Fibroblast of upper back skin (primary cell): ENCODE measurements at regions not wholly inside any gene's neighbourhood (a gene's known extent, or its start where the extent isn't known, plus 50 kb on each side); places are given as distances from the start of the nearest gene placed in this dataset.
"Not testable (repeated sequence)": the region's sequence is repeated elsewhere in the genome, so short reads cannot be mapped to it uniquely, and the experiment has no call there.

Experiments used
- DNase-seq: peaks from one replicate; pipeline ENCODE4 v3.0.0-alpha.2; 2013

- no peak for DNase-seq
Observed at GRCh38 chr15:77877869-77878577, 199.5 kb downstream of the TBC1D2B start.

- DNase-seq: not testable (repeated sequence)
Observed at GRCh38 chr15:77876107-77876820, 201.2 kb downstream of the TBC1D2B start.

DNA sequence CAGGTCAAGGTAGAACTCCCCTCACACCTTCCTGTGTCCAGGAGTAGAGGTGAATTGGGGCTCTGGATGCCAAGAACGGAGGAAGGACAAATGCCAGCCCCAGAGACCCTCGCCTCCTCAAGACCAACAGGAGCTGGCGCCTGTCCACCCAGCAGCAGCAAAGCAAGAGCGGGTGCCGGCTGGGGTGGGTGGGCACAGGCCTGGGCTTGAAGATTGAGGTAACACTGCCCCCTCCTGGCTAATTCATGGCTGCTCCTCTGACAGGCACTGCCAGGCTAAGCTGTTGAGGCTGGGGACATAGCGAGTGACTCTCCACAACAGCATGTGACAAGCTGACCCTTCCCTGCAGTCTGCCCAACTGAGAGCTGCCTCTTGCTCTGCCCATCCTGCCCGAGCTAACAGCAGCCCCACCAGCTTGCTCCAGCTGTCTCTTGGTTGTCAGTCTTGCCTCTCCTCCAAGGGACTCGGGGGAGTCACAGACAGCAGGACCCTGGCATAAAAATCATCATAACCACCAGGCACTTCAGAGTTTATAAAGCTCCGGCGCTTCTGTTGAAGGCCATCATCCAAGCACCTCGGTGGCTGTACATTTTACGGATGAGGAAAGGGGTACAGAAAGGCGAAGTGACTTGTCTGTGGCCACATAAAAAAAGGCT lies 202.3 kb downstream of the TBC1D2B start:
- DNase-seq: peak; percentile 29

- DNase-seq: no peak
Observed at GRCh38 chr15:77874063-77874462, 203.4 kb downstream of the TBC1D2B start.

- DNase-seq: not testable (repeated sequence)
Observed at GRCh38 chr15:77872521-77873425, 204.7 kb downstream of the TBC1D2B start.

DNA sequence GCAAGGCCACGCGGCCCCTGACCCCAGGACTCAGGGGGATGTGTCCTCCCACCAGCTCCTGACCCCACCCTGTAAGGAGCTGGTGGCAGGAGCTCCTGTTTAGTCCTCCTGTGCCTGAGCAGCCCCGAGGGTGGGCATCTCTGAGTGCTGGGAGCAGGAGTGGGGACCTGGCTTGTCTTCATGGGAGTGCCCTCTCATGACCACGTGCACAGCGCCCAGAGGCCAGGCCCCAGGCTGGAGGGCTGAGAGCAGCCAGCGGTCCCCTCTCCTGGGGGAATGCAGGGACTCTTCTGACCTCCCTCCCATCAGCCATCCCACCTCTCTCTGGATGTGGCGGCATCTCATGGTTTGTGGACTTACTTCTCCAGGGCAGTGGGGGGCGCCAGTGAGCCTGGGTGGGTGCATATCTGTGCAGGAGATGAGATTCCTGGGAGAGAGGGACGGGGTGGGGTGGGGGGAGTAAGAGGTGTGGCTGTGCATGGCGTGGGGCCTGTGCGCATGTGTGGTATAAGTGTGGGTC lies 205.6 kb downstream of the TBC1D2B start:
- DNase-seq: no peak

- peak; percentile 50 for DNase-seq
Observed at GRCh38 chr15:77870195-77871065, 207.1 kb downstream of the TBC1D2B start.

DNA sequence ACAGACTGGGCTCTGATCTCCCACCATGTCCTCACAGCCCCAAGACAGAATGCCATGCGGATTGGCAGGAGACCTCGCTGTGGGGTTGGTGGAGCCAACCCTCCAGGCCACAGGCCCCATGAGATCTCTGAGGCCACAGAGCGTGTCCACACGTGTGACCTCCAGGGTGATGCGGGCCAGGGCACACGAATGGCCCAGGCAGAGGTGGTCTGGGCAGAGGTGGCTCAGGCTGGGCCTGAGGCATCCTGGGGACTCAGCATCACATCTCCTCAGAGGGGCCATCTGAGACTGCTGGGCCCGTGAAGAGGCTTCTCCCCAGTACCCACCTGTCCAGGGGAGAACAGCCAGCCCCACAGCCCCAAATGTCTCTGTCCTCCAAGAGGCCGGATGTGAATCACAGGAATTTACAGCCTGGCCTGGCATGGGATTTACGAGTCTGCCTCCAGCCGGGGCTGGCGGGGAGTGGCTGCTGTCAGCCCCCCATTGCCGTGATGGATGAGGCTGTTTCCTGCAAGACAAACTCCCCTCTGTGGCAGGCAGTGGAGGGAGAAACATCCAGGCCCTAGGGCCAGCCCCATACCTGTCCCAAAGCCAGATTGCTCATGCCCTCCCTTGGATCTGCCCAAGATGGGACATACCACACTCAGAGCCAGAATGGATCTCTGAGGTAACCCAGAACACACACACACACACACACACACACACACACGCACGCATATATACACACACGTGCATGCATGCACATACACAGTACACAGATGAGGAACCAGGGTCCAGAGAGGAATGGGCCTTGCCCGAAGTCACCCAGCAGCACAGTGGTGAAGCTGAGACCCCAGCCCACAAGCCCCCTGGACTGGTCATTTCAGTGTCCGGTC lies 208.3 kb downstream of the TBC1D2B start:
- peak; percentile 38 for DNase-seq

DNA sequence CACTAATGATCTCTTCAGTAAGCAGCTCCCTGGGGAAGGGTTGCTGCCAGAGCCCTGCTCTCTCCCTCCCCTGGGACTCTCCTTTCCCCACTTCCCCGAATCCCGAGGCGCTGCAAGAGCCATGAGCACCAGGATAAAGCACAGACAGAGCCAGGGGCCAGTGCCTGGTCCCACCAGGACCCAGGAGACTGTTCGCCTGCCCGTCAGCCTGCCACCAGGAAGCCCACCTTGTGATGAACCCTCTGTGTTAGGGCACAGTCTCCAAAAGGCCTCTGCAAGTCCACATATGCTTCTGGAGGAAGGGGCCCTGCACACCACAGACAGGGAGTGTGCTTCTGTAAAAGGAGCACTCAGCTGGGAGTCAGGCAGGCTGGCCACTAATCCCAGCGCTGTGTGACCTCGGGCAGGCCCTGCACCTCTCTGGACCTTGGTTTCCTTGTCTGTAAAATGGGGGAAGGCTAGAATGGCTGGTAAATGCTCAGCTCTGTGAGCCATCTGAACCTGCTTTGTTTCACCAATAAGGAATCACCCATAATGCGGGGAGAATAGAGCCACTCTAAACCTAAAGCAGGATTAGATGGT lies 209.4 kb downstream of the TBC1D2B start:
- not testable (repeated sequence) for DNase-seq

DNA sequence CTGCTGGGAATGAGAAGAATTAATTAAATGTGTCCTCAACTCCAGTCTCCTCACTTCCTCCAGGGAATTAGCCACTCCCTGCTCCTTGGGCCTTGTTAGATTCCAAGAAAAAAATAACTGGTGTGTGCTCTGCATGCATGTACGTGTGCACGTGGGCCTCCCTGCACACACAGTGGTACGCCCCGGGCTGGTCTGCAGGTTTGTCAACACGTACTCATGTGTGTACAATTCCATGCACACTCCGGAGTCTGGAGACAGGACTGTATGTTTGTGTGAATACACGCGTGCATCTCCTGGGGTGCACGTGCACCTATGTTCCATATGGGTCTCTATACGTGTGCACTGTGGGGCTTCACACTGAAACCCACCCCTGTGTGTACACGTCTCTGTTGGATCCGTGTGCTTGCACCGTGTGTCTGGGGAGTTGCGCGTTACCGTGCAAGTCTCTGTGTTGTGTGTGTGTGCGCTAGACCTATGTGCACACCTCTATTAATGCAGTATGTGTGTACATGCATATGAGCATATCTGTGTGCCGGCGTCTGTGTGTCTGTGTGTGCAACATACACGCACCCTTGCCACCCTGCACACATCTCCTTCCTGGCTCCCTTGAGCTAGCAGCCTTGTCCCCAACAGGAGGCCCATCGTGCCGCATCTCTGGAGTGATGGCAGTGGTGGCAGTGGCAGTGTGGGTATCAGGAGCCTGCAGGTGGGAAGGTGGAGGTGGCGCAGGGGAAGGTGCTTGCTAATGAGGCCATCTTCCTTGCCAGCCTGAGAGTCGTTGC lies 210.1 kb downstream of the TBC1D2B start:
- no peak for DNase-seq

GRCh38 chr15:77866596-77867125 lies 210.8 kb downstream of the TBC1D2B start:
- DNase-seq: no peak

- no peak for DNase-seq
Observed at GRCh38 chr15:77866186-77866585, 211.3 kb downstream of the TBC1D2B start.

DNA sequence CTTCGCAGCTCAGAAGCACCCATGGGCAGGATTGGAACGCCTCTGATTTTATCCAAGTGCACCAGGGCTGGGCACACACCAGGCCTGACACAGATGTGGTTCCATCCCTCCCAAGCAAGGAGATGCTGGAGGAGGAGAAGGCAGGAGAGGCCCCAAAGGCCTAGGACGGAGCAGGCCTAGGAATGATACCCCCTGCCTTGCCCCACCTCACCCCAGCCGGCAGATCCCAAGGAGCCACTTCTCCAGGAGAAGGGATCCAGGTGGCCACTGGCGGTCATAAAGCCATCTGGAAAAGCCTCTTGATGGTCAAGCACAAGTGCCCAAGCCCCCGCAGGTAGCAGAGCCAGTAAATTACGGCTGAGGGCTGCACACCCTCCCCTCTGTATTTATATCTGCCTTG lies 211.8 kb downstream of the TBC1D2B start:
- DNase-seq: no peak

DNA sequence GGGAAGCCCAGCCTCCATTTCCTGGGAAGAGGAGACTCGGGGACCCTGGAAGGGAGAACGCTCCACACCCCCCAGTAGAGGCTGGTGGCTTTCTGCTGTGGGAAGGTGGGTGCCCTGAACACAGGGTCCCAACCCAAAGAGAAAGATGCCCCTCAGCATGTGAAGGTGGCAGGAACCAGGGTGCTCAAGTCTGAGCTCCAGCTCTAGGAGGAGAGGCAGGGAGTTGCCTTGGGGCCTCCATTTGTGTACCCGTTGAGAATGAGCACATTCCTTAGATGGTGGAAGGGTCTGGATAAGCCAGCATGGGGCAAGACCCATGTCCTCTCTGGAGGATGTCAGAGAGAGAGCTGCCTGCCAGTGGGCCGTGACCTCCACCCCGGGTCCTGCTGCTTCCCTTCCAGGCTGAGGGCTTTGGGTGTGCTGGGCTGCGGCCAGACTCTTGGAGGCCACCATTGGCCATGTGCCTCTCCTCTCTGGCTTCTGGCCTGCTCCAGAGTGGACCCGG lies 212.4 kb downstream of the TBC1D2B start:
- DNase-seq: no peak

GRCh38 chr15:77864211-77865105 lies 213.1 kb downstream of the TBC1D2B start:
- DNase-seq: no peak

- no peak for DNase-seq
Observed at GRCh38 chr15:77863491-77864105, 213.9 kb downstream of the TBC1D2B start.

- no peak for DNase-seq
Observed at GRCh38 chr15:77862651-77863104, 214.8 kb downstream of the TBC1D2B start.
